SK-N-MC (cell line): ENCODE measurements at regions not wholly inside any gene's neighbourhood (a gene's known extent, or its start where the extent isn't known, plus 50 kb on each side); places are given as distances from the start of the nearest gene placed in this dataset.

Source experiments
- DNase-seq: peaks from one replicate; pipeline ENCODE4 v3.0.0-alpha.2; 2011; ENCODE audit warnings: low read depth, low spot score
- H3K27ac ChIP-seq: fragments of 200-600 bp; sonication (generic); 2 replicates; pipeline ENCODE4 v1.5.1; 2016; ENCODE audit warnings: mixed run types
- H3K36me3 ChIP-seq: fragments of 200-600 bp; sonication (generic); 2 replicates; pipeline ENCODE4 v1.6.1; 2017; ENCODE audit warnings: antibody characterized with exemption, low read length, mixed read lengths; ENCODE audit not compliant: insufficient read depth
- H3K4me3 ChIP-seq: fragments of 200-600 bp; sonication (generic); 2 replicates; pipeline ENCODE4 v1.5.1; 2016
- H3K9ac ChIP-seq: fragments of 200-600 bp; sonication (generic); 2 replicates; pipeline ENCODE4 v1.8.0; 2017; ENCODE audit warnings: mixed run types, mixed read lengths; ENCODE audit not compliant: insufficient read length
- H3K9me3 ChIP-seq: fragments of 200-600 bp; sonication (generic); 2 replicates; pipeline ENCODE4 v1.6.1; 2017; ENCODE audit warnings: low read depth, mild to moderate bottlenecking, antibody characterized with exemption, low read length, moderate library complexity, mixed read lengths
- EZH2 ChIP-seq: fragments of 200-600 bp; sonication (generic); IDR thresholded peaks from one replicate; pipeline ENCODE4 v1.6.1; 2017; ENCODE audit warnings: antibody characterized with exemption
- FOXP2 ChIP-seq: optimal IDR thresholded peaks from 2 replicates; pipeline ENCODE3; 2011; ENCODE audit warnings: mild to moderate bottlenecking, moderate library complexity; ENCODE audit not compliant: insufficient read depth; ENCODE audit errors: extremely low read length, control extremely low read depth
- POLR2AphosphoS5 ChIP-seq: IDR thresholded peaks from 2 replicates; pipeline ENCODE4 v1.6.1; 2012; ENCODE audit warnings: mild to moderate bottlenecking, low read depth, low read length, borderline replicate concordance

- Histone ChIP-seq H3K9ac (no peak overlapping the region), H3K4me3 (no peak overlapping the region), H3K27ac (no peak overlapping the region), H3K36me3 (no peaks in the 10 kb centered on the region), H3K9me3 (no peaks in the 10 kb centered on the region)
- no peak for DNase-seq
- no peak for TF ChIP-seq POLR2AphosphoS5
- TF ChIP-seq EZH2, result no peak
- no peak for TF ChIP-seq FOXP2
Measured at GRCh38 chr21:25822981-25823380, 88.2 kb downstream of the GABPA start.

GRCh38 chr21:25826652-25827051, 91.9 kb downstream of the GABPA start:
- Histone ChIP-seq H3K9ac (no peak overlapping the region), H3K27ac (peak overlapping the region; percentile 81), H3K4me3 (no peak overlapping the region), H3K36me3 (no peaks in the 10 kb centered on the region), H3K9me3 (no peaks in the 10 kb centered on the region)
- TF ChIP-seq EZH2 (no peak), FOXP2 (no peak), POLR2AphosphoS5 (no peak)
- DNase-seq, result no peak

DNA sequence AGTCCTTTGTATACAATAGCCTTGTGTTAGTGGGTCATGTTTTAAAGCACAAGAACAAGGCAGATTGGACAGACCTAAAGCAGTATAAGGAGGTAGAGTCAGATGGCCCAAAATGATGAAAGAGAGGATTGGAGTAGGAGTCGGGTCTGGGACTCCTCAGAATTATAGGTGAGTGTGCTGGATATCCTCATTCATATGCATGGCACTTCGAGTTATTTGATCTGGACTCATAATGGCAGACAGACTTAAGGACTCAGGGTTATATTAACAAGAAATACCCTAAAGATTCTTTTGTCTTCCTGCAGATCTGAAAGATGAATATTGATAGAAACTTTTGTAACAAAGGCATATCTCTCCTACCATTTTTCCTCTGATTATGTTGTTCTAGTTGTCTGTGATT, 92.7 kb downstream of the GABPA start:
- H3K36me3 ChIP-seq, result no peaks in the 10 kb centered on the region
- DNase-seq, result no peak
- peak overlapping the region; percentile 81 for H3K27ac ChIP-seq
- TF ChIP-seq FOXP2 (no peak), POLR2AphosphoS5 (no peak), EZH2 (no peak)
- H3K9me3 ChIP-seq, result no peaks in the 10 kb centered on the region
- no peak overlapping the region for H3K4me3 ChIP-seq
- peak overlapping the region; percentile 14 for H3K9ac ChIP-seq
